KMS-11 (cell line): ENCODE measurements at regions not wholly inside any gene's neighbourhood (a gene's known extent, or its start where the extent isn't known, plus 50 kb on each side); places are given as distances from the start of the nearest gene placed in this dataset.

Experiments
- H2AFZ ChIP-seq: fragments of 200-600 bp; sonication (generic); 2 replicates; pipeline ENCODE4 v1.6.1; 2016; ENCODE audit warnings: antibody characterized with exemption, mixed run types, low read depth
- H3K27ac ChIP-seq: fragments of 200-600 bp; sonication (generic); 2 replicates; pipeline ENCODE4 v1.6.1; 2016; ENCODE audit warnings: mild to moderate bottlenecking, mixed run types
- H3K27me3 ChIP-seq: fragments of 200-600 bp; sonication (generic); 2 replicates; pipeline ENCODE4 v1.6.1; 2017; ENCODE audit warnings: mild to moderate bottlenecking, low read depth, mixed run types, moderate library complexity; ENCODE audit not compliant: insufficient read depth
- H3K36me3 ChIP-seq: fragments of 200-600 bp; sonication (generic); 2 replicates; pipeline ENCODE4 v1.6.1; 2017; ENCODE audit warnings: mild to moderate bottlenecking, mixed run types; ENCODE audit not compliant: insufficient read depth
- H3K4me1 ChIP-seq: fragments of 200-600 bp; sonication (generic); 2 replicates; pipeline ENCODE4 v1.6.1; 2016; ENCODE audit warnings: mild to moderate bottlenecking, low read depth, mixed run types; ENCODE audit not compliant: poor library complexity, severe bottlenecking
- H3K4me2 ChIP-seq: fragments of 200-600 bp; sonication (generic); 2 replicates; pipeline ENCODE4 v1.7.0; 2016; ENCODE audit warnings: mild to moderate bottlenecking, mixed run types
- H3K4me3 ChIP-seq: fragments of 200-600 bp; sonication (generic); IDR thresholded peaks from 2 replicates; pipeline ENCODE4 v1.6.1; 2017; ENCODE audit warnings: low read depth, low read length, mixed read lengths; ENCODE audit not compliant: insufficient read depth
- H3K79me2 ChIP-seq: fragments of 200-600 bp; sonication (generic); 2 replicates; pipeline ENCODE4 v1.6.1; 2016; ENCODE audit warnings: low read depth, mixed run types; ENCODE audit not compliant: insufficient read depth
- H3K9ac ChIP-seq: fragments of 200-600 bp; sonication (generic); 2 replicates; pipeline ENCODE4 v1.6.1; 2016; ENCODE audit warnings: mild to moderate bottlenecking, mixed run types
- H4K20me1 ChIP-seq: fragments of 200-600 bp; sonication (generic); 2 replicates; pipeline ENCODE4 v1.6.1; 2016; ENCODE audit warnings: mild to moderate bottlenecking, mixed run types; ENCODE audit not compliant: insufficient read depth
- CTCF ChIP-seq: fragments of 200-600 bp; sonication (generic); conservative IDR thresholded peaks from 2 replicates; pipeline ENCODE4 v1.6.1; 2017; ENCODE audit warnings: low read depth, mild to moderate bottlenecking, antibody characterized with exemption, low read length, moderate library complexity, mixed read lengths

DNA sequence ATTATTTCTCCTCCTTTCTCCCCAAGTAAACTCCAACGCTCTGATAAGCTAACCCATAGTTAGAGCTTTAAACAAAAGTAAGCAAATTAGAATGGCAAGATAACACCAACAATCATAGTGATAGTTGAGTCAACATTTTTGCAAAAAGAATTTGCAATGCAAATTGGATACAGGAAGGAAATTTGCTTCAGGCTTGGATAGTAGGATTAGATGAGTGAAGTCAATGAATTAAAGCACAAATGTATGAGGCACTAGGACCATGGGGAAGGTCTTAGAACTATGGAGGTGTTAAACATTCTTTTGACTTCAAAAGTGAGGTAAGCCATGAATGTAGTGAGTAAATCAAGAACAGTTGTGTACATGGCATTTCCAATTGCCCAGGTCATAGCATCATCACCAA is 289.8 kb upstream of the GRAMD2B start:
- H3K9ac ChIP-seq = no peak overlapping the region

DNA sequence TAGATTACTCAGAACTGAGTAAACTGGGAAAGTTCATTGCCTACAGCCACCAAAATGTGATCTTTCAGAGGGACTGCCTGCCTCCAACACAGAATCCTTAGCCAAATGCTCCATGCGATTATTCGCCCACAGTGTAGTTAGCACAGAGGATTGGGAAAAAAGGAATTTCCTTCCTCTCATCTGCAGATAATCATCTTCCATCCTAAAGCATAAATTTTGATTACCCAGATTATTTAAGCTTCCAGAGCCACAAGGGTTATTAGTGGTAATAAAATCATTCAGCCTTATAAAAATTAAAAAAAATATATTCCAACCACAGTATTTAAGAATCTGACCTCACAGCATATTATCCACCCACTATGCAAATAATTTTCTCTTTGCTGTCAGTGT is 285.3 kb upstream of the GRAMD2B start:
- Histone ChIP-seq H3K4me3 (no peak overlapping the region), H3K27me3 (no peaks in the 10 kb centered on the region), H2AFZ (no peak overlapping the region), H3K9ac (no peak overlapping the region), H3K27ac (no peak overlapping the region), H3K36me3 (no peaks in the 10 kb centered on the region), H3K4me2 (no peak overlapping the region), H4K20me1 (no peaks in the 10 kb centered on the region), H3K4me1 (peaks cover 3% of the 10 kb centered on the region), H3K79me2 (no peaks in the 10 kb centered on the region)
- no peak for TF ChIP-seq CTCF

More for the DNA sequence above, 289.8 kb upstream of the GRAMD2B start:
- no peak for TF ChIP-seq CTCF
- H3K27ac ChIP-seq = no peak overlapping the region
- H3K4me1 ChIP-seq = no peaks in the 10 kb centered on the region
- H2AFZ ChIP-seq = no peak overlapping the region
- no peaks in the 10 kb centered on the region for H4K20me1 ChIP-seq
- H3K27me3 ChIP-seq = no peaks in the 10 kb centered on the region
- no peak overlapping the region for H3K4me3 ChIP-seq
- H3K36me3 ChIP-seq = no peaks in the 10 kb centered on the region
- no peak overlapping the region for H3K4me2 ChIP-seq
- H3K79me2 ChIP-seq = no peaks in the 10 kb centered on the region

GRCh38 chr5:126138281-126138931 is 284.8 kb upstream of the GRAMD2B start:
- no peaks in the 10 kb centered on the region for H3K79me2 ChIP-seq
- no peak overlapping the region for H3K4me3 ChIP-seq
- H3K4me2 ChIP-seq = no peak overlapping the region
- H2AFZ ChIP-seq = no peak overlapping the region
- H3K27ac ChIP-seq = no peak overlapping the region
- no peak overlapping the region for H3K9ac ChIP-seq
- H4K20me1 ChIP-seq = no peaks in the 10 kb centered on the region
- H3K27me3 ChIP-seq = no peaks in the 10 kb centered on the region
- H3K4me1 ChIP-seq = peaks cover 8% of the 10 kb centered on the region
- TF ChIP-seq CTCF = no peak
- no peaks in the 10 kb centered on the region for H3K36me3 ChIP-seq

GRCh38 chr5:126139086-126139485 is 284.1 kb upstream of the GRAMD2B start:
- no peaks in the 10 kb centered on the region for H3K36me3 ChIP-seq
- TF ChIP-seq CTCF = no peak
- no peak overlapping the region for H3K4me2 ChIP-seq
- no peaks in the 10 kb centered on the region for H3K27me3 ChIP-seq
- no peak overlapping the region for H3K9ac ChIP-seq
- no peak overlapping the region for H2AFZ ChIP-seq
- peaks cover 15% of the 10 kb centered on the region for H3K4me1 ChIP-seq
- no peaks in the 10 kb centered on the region for H3K79me2 ChIP-seq
- no peak overlapping the region for H3K27ac ChIP-seq
- H4K20me1 ChIP-seq = no peaks in the 10 kb centered on the region
- no peak overlapping the region for H3K4me3 ChIP-seq
